HEK293 (cell line): ENCODE measurements at regions not wholly inside any gene's neighbourhood (a gene's known extent, or its start where the extent isn't known, plus 50 kb on each side); places are given as distances from the start of the nearest gene placed in this dataset.

Source experiments
- CTCF ChIA-PET: fragments of 350-600 bp; formaldehyde crosslinking; extraction: SDS; loops from one replicate; lab custom pipeline; 2021; ENCODE audit warnings: antibody characterized with exemption; lab: Yijun Ruan, JAX
- POLR2A ChIA-PET: fragments of 300-600 bp; formaldehyde crosslinking; extraction: SDS; loops from one replicate; lab custom pipeline; 2020; ENCODE audit warnings: antibody characterized with exemption, inconsistent platforms; lab: Yijun Ruan, JAX
- H3K27ac ChIP-seq: fragments of 200-500 bp; sonication (Bioruptor generic); 2 replicates; pipeline ENCODE4 v1.5.1; 2014; ENCODE audit warnings: low read depth, low read length, control low read depth, inconsistent platforms; ENCODE audit errors: extremely low read depth
- H3K36me3 ChIP-seq, 2 experiments: fragments of 200-500 bp in 1 of 2; sonication (Bioruptor generic) in 1 of 2; 1 replicate in 1 of 2; 2 replicates in 1 of 2; pipeline ENCODE4 v1.5.1; 2014 to 2017; ENCODE audit warnings: inconsistent platforms in 2 of 2, low read length in 2 of 2; ENCODE audit not compliant: control insufficient read depth in 2 of 2, insufficient read depth in 1 of 2
- H3K4me1 ChIP-seq: fragments of 200-500 bp; sonication (Bioruptor generic); 2 replicates; pipeline ENCODE4 v1.5.1; 2014; ENCODE audit warnings: mild to moderate bottlenecking, low read length, inconsistent platforms; ENCODE audit not compliant: control insufficient read depth, insufficient read depth
- H3K4me3 ChIP-seq: 2 replicates; pipeline ENCODE4 v1.5.1; 2011; ENCODE audit warnings: low read depth, mild to moderate bottlenecking, control low read depth, low read length, moderate library complexity
- H3K9me3 ChIP-seq: fragments of 200-500 bp; sonication (Bioruptor generic); 2 replicates; pipeline ENCODE4 v1.5.1; 2014; ENCODE audit warnings: low read depth, low read length, inconsistent platforms; ENCODE audit not compliant: control insufficient read depth, insufficient read depth
- GLIS2 ChIP-seq: fragments of 450-650 bp; formaldehyde crosslinking; IDR thresholded peaks from 2 replicates; pipeline ENCODE4 v1.5.1; 2016; ENCODE audit warnings: missing biosample characterization, missing genetic modification characterization
- KLF10 ChIP-seq: fragments of 450-650 bp; IDR thresholded peaks from 2 replicates; pipeline ENCODE4 v1.5.1; 2018; ENCODE audit warnings: missing biosample characterization, mild to moderate bottlenecking, missing genetic modification characterization
- MEIS1 ChIP-seq: sonication (generic); formaldehyde crosslinking; IDR thresholded peaks from 2 replicates; pipeline ENCODE4 v1.8.1; 2022; ENCODE audit warnings: missing genetic modification reagents, mild to moderate bottlenecking, borderline replicate concordance
- PRDM2 ChIP-seq: fragments of 450-650 bp; formaldehyde crosslinking; IDR thresholded peaks from 2 replicates; pipeline ENCODE4 v1.5.1; 2016; ENCODE audit warnings: missing biosample characterization, missing genetic modification characterization, borderline replicate concordance
- PRDM6 ChIP-seq: fragments of 450-650 bp; formaldehyde crosslinking; IDR thresholded peaks from 2 replicates; pipeline ENCODE4 v1.5.1; 2017; ENCODE audit warnings: missing biosample characterization, missing genetic modification characterization
- REST ChIP-seq: fragments of 450-650 bp; formaldehyde crosslinking; IDR thresholded peaks from 2 replicates; pipeline ENCODE4 v1.5.1; 2016; ENCODE audit warnings: missing biosample characterization, missing genetic modification characterization
- TSHZ1 ChIP-seq: fragments of 450-650 bp; formaldehyde crosslinking; IDR thresholded peaks from 2 replicates; pipeline ENCODE4 v1.5.1; 2016; ENCODE audit warnings: missing biosample characterization, missing genetic modification characterization, borderline replicate concordance
- ZNF18 ChIP-seq: fragments of 450-650 bp; formaldehyde crosslinking; IDR thresholded peaks from 2 replicates; pipeline ENCODE4 v1.5.1; 2016; ENCODE audit warnings: missing biosample characterization, missing genetic modification characterization
- ZNF19 ChIP-seq: fragments of 450-650 bp; formaldehyde crosslinking; IDR thresholded peaks from 2 replicates; pipeline ENCODE4; 2016; ENCODE audit warnings: missing biosample characterization, missing genetic modification characterization, low read depth
- ZNF2 ChIP-seq: fragments of 450-650 bp; formaldehyde crosslinking; IDR thresholded peaks from 2 replicates; pipeline ENCODE4 v1.5.1; 2016; ENCODE audit warnings: missing biosample characterization, missing genetic modification characterization
- ZNF221 ChIP-seq: fragments of 450-650 bp; formaldehyde crosslinking; IDR thresholded peaks from 2 replicates; pipeline ENCODE4 v1.5.1; 2017; ENCODE audit warnings: missing biosample characterization, missing genetic modification characterization, borderline replicate concordance
- ZNF239 ChIP-seq: fragments of 450-650 bp; formaldehyde crosslinking; IDR thresholded peaks from 2 replicates; pipeline ENCODE4 v1.5.1; 2016; ENCODE audit warnings: missing biosample characterization, missing genetic modification characterization
- ZNF449 ChIP-seq: fragments of 450-650 bp; formaldehyde crosslinking; IDR thresholded peaks from 2 replicates; pipeline ENCODE4 v1.5.1; 2017; ENCODE audit warnings: missing biosample characterization, mild to moderate bottlenecking, missing genetic modification characterization, moderate library complexity
- ZNF473 ChIP-seq: fragments of 450-650 bp; formaldehyde crosslinking; IDR thresholded peaks from 2 replicates; pipeline ENCODE4 v1.5.1; 2017; ENCODE audit warnings: missing biosample characterization, missing genetic modification characterization
- ZNF48 ChIP-seq: fragments of 450-650 bp; formaldehyde crosslinking; IDR thresholded peaks from 2 replicates; pipeline ENCODE4 v1.5.1; 2016; ENCODE audit warnings: missing biosample characterization, missing genetic modification characterization
- ZNF488 ChIP-seq: fragments of 450-650 bp; formaldehyde crosslinking; IDR thresholded peaks from 2 replicates; pipeline ENCODE4 v1.5.1; 2016; ENCODE audit warnings: missing biosample characterization, missing genetic modification characterization
- ZNF510 ChIP-seq: fragments of 450-650 bp; formaldehyde crosslinking; IDR thresholded peaks from 2 replicates; pipeline ENCODE4 v1.5.1; 2018; ENCODE audit warnings: mild to moderate bottlenecking, missing genetic modification characterization, missing biosample characterization; ENCODE audit not compliant: insufficient replicate concordance

GRCh38 chr7:125253452-125254190 is 324.0 kb upstream of the POT1 start:
- Histone ChIP-seq H3K36me3 (no peaks in the 10 kb centered on the region), H3K4me1 (no peaks in the 10 kb centered on the region), H3K27ac (no peak overlapping the region), H3K9me3 (no peaks in the 10 kb centered on the region), H3K4me3 (no peak overlapping the region)
- ChIA-PET POLR2A (no interaction called here), CTCF (no interaction called here)
- TF ChIP-seq ZNF2 (tag by site-specific recombination) = no peak
- TF ChIP-seq REST (tag by site-specific recombination) = no peak
- no peak for TF ChIP-seq PRDM6 (tag by site-specific recombination)
- TF ChIP-seq MEIS1 (CRISPR knock-in tag) = no peak
- no peak for TF ChIP-seq ZNF473 (tag by site-specific recombination)
- no peak for TF ChIP-seq KLF10 (tag by site-specific recombination)
- no peak for TF ChIP-seq GLIS2 (tag by site-specific recombination)
- no peak for TF ChIP-seq ZNF449
- no peak for TF ChIP-seq ZNF221 (tag by site-specific recombination)
- TF ChIP-seq ZNF48 = no peak
- TF ChIP-seq ZNF19 (tag by site-specific recombination) = no peak
- no peak for TF ChIP-seq ZNF510 (tag by site-specific recombination)
- no peak for TF ChIP-seq ZNF488 (tag by site-specific recombination)
- no peak for TF ChIP-seq ZNF18 (tag by site-specific recombination)
- TF ChIP-seq TSHZ1 (tag by site-specific recombination) = no peak
- TF ChIP-seq PRDM2 (tag by site-specific recombination) = no peak
- TF ChIP-seq ZNF239 = no peak
